HS-5 (cell line): ENCODE measurements at regions not wholly inside any gene's neighbourhood (a gene's known extent, or its start where the extent isn't known, plus 50 kb on each side); places are given as distances from the start of the nearest gene placed in this dataset.
"Not testable (repeated sequence)": the region's sequence is repeated elsewhere in the genome, so short reads cannot be mapped to it uniquely, and the experiment has no call there.

Experiments used
- DNase-seq: peaks from one replicate; pipeline ENCODE4 v3.0.0-alpha.2; 2012; ENCODE audit warnings: low read depth

DNA sequence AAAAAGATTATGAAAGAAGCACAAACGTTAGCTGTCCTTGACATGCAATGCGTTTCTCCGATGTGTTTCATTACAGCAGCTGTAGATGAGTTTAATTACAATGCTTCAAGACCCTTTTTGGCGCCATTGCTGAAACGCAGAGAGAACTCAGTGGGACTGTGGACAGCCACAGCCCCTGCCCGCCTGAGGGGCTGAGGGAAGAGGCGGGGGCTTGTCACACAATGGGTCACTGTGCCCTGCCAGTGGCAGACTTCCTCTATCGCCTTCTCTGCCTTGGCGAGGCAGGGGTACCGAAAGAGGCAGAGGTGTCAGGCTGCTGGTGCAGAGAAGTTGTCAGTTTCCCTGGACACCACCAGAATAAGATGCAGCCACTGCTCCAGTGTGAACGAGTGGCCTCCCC is 252.0 kb downstream of the NR2F2 start:
- DNase-seq: no peak

DNA sequence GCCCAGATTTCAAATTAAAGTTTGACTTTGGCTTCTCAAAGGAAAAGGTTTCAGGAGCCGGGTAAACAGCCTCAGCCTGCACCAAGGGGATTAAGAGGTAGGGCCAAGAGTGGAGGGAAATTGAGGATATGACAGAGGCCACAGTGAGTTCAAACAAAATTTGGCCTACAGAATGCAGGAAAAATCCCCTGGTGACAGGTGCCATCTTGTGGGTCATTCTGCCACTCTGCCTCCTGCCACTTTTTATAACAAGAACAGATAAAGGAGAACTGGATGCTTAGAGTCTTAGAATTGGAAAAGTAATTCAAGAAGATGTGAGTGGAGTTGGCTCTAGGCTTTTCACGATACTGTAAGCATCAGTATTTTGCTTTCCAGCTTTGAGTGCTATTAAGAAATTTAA is 253.2 kb downstream of the NR2F2 start:
- DNase-seq: no peak

DNA sequence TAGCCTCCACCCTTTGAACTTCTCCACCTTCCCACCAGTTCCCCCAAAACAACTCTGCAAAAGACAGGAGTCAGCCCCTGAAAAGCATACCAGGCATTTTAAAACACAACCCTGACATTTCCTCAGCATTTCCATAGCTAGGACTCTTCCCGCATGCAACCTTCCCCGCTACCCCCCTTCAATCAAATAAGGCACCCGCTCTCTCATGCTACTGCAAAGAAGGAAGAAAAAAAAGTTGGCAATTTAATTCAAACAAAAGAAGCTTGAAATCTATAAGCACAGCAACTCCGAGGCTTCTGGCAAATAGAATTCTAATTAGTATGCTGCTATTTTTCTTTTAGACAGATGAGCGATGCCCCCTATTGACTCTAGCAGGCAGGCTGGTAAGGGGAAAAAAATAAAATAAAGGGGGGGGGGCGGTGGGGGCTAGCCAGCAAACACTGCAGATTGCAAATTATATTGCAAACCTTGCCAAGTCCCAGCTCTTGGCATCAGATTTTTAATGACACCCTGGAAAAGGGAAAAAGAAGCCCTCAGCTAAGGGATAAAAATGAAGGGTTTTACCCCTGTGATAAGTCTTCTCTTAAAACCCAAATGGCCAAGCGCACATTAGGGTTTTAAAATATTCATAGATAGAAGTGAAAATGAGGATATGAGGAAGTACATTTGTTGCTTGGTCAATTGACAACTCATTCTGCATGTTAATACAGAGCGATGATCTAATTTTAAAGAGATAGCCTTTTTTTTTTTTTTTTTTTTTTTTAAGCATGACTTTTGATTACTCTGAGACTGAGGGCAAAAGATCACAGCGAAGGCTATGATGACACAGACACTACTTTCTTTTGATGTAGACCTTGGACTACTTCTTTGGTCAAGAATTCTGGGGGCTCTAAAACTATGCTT is 255.2 kb downstream of the NR2F2 start:
- no peak for DNase-seq

DNA sequence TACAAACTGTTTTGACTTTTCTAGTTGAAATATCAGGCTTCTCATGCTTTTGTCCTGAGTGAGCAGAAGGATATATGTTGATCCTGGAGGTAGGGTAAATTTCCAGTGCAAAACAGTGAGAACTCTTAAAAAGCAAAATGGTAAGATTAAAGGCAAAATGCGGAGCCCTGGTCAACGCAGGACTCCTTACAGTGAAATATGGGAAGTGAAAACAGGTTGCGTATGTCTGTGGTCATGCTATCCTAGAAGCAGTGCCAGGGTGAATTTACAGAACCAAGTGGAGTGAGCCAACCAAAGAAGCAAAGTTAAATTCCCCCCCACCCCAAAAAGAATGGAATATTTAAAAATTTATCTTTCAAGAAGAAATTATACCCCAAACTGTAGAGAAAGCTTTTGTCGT is 256.4 kb downstream of the NR2F2 start:
- no peak for DNase-seq

DNA sequence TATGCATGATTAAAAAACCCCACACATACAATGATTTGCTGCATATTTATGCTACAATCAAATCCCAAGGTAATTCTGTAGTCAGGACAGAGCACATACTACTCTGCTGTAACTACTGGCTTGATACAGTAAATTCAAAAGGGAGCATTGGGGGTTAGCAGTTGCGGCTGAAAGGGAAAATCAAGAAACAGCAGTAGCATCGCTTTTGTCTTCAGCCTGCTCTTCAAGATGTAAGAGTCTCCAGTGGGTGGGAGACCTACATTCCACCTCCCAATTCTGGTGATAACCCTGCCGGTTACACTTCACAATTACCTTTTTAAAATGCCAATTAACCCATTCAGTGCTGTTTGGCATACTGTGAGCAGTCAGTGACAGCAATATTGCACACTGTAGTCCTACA is 259.4 kb downstream of the NR2F2 start:
- no peak for DNase-seq

DNA sequence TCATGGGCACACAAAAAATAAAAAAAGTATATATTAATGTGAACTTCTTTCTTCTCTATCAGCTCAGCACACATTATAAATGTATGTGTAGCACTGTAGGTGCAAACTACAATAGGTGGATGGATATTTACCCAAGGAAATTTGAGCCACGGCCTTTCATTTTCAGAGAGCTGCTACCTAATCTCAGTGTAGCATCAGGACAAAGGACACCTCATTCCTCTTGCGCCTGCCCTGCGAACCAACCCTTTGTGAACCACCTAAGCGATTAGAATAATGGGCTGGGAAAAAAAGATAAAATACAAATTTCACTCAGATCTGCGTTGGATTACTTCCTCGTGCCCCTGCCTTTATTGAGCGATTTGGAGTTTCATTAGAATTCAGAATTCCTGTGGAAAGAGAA is 263.2 kb downstream of the NR2F2 start:
- no peak for DNase-seq

DNA sequence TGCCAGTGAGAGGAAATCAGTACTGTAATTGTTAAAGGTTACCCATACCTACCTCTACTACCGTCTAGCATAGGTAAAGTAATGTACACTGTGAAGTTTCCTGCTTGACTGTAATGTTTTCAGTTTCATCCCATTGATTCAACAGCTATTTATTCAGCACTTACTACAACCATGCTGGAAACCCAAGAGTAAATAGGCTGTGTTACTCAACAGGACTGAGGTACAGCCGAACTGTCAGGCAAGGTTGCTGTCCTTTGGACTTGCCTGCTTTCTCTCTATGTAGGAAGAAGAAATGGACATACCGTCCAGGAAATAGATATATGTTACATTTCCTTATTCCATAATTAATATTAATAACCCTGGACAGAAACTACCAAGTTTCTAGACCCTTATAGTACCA is 265.5 kb downstream of the NR2F2 start:
- DNase-seq: no peak

DNA sequence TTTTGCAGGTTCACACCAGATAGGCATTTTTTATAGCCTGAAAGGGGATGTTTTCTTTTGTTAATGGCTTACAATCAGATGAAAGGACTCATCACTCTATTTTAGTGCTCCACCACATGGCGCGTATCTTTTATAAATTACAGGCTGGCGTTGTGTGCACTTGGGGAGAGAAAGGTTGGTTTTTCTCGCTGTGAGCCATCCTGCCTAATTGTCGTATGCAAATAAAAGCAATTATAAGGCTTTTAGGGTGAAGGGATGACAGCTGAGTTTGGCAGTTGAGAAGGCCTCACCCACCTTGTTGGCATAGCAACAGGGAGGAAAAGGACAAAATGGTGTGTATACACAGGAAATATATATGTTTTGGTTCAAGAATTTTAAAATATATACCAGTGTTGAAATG is 268.0 kb downstream of the NR2F2 start:
- no peak for DNase-seq

DNA sequence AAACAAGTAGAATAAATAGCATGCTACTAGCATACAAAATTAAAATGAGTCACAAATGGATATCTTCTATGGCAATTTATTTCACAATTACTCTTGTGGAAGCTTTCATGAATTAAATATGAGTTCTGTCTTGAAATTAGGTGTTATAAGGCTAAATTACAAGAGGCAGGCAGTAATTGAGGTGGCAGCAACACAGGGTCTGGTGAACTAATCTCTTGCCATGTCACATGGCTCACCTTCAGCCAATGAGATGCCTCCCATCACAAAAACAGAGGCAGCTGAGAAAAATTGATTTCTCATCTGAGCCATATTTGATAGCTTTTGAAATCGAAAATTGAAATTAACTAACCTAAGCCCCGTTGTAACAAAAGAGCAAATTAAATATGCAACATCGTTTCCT is 268.8 kb downstream of the NR2F2 start:
- no peak for DNase-seq

DNA sequence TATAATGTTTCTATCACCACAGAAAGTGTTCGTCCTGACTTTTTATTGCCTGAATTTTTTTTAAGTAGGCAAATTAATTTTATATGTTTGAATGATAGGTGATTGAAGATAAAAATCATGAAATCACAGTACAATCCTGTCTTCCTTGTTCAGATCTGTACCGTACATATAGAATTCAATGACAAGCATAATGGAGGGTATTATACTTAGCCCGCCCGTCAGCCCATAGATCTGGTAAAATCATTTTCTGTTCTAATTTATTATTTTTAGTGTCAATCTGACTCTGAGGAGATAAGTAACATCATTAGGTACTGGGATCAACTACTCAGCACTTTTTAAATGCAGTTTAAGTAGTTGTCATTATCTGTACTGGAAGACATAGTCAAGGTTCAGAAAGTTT is 269.9 kb downstream of the NR2F2 start:
- no peak for DNase-seq

DNA sequence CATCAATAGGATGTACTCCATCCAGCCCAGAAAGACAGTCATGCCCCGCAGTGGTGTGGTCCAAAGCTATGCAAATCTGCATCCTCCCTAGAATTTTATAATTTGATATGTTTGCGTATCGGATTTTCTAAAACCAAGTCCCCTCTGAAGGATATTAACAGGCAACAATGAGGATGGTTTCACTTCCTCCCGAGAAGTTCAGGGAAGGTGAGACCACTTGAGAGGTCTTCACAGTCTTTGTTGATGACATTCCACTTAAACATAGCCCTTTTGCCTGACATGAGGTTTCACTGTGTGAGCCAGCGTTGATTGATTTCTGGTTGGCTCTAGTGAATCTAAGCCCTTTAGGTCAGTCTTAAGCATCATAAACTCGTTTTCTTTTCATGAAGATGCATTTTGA is 276.1 kb downstream of the NR2F2 start:
- DNase-seq: no peak

DNA sequence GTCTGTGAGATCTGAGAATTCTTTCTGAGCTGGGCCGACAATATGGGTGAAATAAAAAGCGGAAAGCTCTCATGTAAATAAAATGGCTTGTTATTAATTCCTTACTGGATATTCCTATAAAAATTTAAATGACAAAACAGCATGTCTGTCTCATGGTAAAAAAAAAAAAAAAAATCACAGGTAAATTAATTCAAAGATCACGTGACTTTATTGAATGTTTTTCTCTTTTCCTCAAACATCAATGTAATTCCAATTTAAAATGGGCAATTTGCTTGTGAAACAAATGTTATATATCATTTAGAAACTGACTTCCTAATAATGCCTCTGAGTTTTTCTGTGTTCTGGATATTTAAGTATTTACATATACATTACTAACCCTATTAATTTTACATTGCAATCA is 280.3 kb downstream of the NR2F2 start:
- no peak for DNase-seq

DNA sequence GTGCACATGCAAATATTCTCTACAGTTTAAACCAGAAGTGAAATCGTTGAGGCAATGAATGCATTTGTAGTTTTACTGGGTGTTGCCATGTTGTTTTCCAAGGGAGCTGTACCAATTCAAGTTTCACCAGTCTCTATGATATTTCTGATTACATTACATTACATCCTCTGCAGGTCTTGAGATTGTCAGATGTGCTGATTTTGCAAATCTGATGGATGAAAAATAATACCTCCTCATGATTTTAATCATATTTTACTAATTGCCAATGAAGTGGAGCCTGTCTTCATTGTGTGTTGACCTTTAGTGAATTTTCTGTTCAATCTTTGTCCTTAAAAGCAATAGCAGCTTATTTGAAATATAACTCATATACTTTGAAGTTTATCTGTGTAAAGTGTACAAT is 282.4 kb downstream of the NR2F2 start:
- no peak for DNase-seq

DNA sequence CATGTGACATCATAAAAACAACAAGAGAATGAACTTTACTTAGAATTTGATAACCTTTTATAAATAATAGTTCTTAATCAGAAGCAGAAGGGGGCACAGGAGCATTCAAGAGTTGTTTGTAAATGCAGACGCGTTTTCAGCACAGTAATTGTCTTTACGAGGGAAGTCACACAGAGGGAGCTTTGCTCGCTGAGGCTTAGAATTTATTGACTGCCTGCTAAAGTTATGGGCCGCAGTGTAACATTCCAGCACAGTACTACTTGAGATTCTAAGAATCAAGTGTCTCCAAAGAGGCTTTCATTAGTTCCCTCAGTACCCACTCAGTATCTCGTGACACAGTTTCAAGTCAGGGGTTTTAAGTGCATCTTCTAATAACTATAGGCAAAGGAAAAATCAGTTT is 288.7 kb downstream of the NR2F2 start:
- no peak for DNase-seq

DNA sequence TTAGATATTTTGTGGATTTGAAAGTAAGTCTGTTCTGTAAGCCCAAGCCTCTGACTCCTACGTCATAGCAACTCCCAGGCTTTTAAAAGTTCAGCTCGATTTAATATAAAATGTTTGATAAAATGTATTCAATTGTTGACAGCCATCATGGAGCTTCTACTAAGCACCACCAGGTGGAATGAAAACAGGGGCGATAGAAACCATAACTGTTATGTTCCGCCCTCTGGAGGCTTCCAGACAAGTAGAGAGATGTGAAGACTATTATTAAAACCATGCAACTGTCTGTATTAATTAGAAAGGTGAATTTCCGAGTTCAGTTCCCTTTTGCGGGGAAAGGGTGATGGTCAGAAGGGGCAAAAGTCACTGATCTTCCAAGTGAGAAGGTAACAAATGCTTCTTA is 292.2 kb downstream of the NR2F2 start:
- no peak for DNase-seq

DNA sequence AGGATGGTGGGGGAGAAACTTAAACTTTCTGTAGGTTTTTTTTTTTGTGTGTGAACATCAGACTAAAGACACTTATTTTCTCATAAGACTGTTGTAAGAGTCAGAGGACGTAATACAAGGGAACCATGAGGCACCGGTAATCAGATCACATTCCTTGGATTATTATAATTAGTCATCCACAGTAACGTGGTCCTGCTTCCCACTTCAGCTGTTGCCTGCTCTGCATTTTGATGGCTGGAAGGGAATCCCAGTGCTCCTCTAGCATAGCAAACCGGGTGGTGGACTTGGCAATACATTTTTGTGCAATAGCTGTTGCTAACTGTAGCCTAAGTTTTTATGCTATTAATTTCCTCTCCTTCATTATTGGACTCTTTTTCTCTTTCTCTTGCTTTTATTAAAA is 294.8 kb downstream of the NR2F2 start:
- DNase-seq: no peak

DNA sequence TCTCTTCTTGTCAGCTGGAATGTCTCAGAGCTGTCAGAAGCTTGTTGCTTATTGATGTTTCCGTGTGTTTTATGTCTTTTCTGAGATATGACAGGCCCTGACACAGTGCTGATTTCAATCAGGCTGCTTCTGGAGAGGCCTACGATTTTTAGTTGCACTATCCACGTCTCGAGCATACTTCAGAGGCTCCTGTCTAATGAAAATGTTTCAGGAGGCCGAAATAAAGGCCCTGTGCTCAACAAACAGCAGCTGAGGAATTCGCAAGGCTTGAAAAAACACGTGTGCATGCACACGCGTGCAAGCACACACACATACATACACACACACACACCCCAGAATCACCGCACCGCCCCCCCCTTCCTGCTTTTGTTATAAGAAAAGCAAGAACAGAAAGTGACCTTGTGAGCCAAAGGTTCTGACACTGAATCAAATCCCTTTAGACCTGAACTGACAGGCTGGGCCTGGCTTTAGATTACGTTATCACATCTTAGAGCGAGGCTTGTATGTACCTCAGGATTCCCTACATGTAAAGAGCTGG is 296.6 kb downstream of the NR2F2 start:
- no peak for DNase-seq

DNA sequence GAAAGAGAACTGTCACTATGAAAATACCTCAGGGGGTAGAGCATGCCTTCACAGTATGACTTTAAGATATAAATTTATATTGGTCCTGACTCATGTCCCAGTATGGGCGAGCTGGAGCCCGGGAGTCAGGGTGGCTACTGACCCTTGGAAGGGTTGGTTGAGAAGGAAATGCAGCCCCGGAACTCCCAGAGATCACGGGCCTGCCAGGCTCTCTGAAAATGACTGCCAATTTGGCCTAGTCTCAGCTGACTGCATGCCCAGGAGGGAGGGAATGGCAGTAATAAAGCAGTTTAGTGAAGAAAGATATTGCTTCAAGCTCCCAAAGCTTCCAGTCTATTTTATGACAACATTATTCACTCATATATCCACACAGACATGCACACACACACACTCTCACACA is 299.0 kb downstream of the NR2F2 start:
- DNase-seq: no peak

DNA sequence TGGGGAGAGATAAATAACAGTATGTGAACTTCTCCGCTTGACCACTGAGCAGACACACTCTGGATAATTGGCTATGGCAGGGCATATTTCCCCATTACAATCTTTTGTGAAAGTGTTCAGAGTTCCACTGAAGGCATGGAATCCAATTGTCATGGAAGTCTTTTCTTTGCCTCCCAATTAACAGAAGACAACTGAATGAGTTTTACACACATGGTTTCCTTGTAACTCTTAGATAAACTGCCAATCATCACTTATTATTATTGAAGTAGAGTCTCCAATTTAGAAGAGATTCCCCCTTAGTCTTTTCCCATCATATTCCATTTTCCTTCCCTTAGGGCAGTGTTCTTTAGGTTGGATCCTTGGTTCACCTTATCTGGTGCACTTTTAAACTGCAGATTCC is 308.3 kb downstream of the NR2F2 start:
- no peak for DNase-seq

DNA sequence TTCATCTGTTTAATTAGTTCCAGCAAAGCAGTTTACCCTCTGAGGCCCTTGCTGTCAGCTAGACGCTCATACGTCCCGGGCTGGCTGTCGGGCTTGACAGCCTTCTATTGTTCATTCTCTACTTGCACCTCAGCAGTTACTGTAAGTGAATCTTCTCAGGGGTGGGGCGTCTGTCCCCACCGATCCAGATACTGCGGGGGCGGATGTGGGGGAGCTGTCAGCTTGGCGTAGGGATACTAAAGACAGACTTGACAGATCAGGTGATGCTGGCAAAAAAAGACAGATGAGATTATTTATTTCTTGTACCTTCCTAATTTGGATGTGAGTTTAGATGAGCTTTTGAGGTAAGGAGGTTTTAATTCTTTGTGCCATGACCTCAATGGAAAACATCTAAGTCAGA is 315.3 kb downstream of the NR2F2 start:
- DNase-seq: no peak

DNA sequence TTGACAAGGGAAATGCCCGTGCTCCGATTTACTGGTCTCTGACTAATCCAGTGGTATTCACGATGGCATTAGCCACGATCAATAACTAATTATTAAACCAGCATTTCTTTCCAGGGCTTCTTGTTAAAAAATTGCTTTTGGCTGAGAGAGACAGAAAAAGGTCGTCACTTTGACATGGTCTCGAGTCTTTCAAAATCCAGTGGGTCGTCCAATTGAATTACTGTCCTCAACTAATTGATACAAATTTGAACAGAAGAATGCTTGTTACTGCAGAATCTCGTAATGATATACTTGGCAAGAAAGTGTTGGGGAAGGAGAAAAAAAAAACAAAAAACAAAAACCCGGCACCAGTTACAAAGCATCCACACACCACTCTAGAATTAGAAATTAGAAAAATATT is 318.4 kb downstream of the NR2F2 start:
- DNase-seq: no peak

DNA sequence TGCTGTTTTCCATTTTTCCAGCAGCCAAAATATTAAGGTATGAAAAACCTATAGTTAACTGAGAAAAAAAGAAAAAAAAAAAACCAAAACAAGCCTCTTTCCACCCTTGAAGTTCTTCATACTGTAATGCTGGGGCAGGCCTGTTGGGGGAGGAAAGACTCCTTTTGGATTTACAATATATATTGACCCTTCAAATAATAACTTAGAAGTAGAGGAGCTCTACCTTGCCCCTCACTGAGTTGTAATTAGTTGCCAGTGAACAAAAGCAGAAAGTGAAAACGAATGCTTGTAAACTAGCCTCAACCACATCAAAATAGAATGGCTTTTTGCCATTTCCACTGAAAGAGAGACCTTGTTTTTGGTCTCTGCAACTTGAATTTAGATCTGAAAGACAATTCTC is 326.6 kb downstream of the NR2F2 start:
- DNase-seq: no peak

DNA sequence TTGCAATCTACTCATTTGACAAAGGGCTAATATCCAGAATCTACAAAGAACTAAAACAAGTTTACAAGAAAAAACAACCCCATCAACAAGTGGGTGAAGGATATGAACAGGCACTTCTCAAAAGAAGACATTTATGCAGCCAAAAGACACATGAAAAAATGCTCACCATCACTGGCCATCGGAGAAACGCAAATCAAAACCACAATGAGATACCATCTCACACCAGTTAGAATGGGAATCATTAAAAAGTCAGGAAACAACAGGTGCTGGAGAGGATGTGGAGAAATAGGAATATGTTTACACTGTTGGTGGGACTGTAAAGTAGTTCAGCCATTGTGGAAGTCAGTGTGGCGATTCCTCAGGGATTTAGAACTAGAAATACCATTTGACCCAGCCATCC is 336.5 kb downstream of the NR2F2 start:
- DNase-seq: not testable (repeated sequence)

DNA sequence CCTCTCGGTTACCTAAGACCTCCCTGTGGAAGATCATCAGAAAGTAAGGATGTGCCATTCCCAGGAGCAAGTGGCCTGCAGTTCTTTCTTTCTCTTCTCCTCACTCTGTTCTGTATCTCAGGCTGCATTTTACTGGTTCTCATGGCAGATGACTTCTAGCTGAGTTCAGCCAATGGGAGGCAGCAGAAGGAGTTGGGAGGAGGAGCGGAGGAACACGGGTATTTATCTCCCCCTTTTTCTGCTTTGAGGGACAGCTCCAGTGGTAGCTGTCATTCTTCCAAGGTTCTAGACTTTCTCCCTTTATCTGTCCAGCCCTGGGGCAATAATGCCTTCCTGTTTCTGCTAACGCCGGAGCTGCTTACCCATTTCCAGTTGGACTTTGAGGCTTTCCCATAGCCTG is 339.9 kb downstream of the NR2F2 start:
- DNase-seq: no peak
